GM23338 (cell line): ENCODE measurements at regions not wholly inside any gene's neighbourhood (a gene's known extent, or its start where the extent isn't known, plus 50 kb on each side); places are given as distances from the start of the nearest gene placed in this dataset.

Experiments
- ATAC-seq: fragments of 200-7000 bp; cut with Tn5 transposase; 3 replicates; pipeline ENCODE4 v1.9.1; 2020
- DNase-seq: peaks from one replicate; pipeline ENCODE4 v3.0.0-alpha.2; 2015; ENCODE audit warnings: low spot score
- H2AFZ ChIP-seq: fragments of 200-600 bp; sonication (generic); 2 replicates; pipeline ENCODE4 v1.8.0; 2016; ENCODE audit warnings: antibody characterized with exemption, mild to moderate bottlenecking, moderate library complexity
- H3F3A ChIP-seq: fragments of 200-600 bp; sonication (generic); replicated peaks from 2 replicates; pipeline ENCODE4 v1.8.0; 2017; ENCODE audit warnings: antibody characterized with exemption, mixed run types, low read depth
- H3K27ac ChIP-seq: fragments of 200-600 bp; sonication (generic); 2 replicates; pipeline ENCODE4 v1.6.1; 2016; ENCODE audit warnings: low read depth
- H3K27me3 ChIP-seq: fragments of 200-600 bp; sonication (generic); 2 replicates; pipeline ENCODE4 v1.8.0; 2016; ENCODE audit warnings: mild to moderate bottlenecking, mixed run types, moderate library complexity; ENCODE audit not compliant: insufficient read depth
- H3K36me3 ChIP-seq: fragments of 200-600 bp; sonication (generic); 2 replicates; pipeline ENCODE4 v1.8.0; 2016; ENCODE audit warnings: mild to moderate bottlenecking; ENCODE audit not compliant: insufficient read depth
- H3K4me1 ChIP-seq: fragments of 200-600 bp; sonication (generic); 2 replicates; pipeline ENCODE4 v1.8.0; 2016; ENCODE audit warnings: mild to moderate bottlenecking, moderate library complexity; ENCODE audit not compliant: insufficient read depth
- H3K4me2 ChIP-seq: fragments of 200-600 bp; sonication (generic); 2 replicates; pipeline ENCODE4 v1.7.1; 2017; ENCODE audit warnings: mixed run types
- H3K4me3 ChIP-seq: fragments of 200-600 bp; sonication (generic); 2 replicates; pipeline ENCODE4 v1.6.1; 2016; ENCODE audit warnings: mixed run types
- H3K79me2 ChIP-seq: fragments of 200-600 bp; sonication (generic); replicated peaks from 2 replicates; pipeline ENCODE4 v1.8.0; 2017; ENCODE audit warnings: mild to moderate bottlenecking; ENCODE audit not compliant: insufficient read depth
- H3K9me2 ChIP-seq: fragments of 200-600 bp; sonication (generic); 2 replicates; pipeline ENCODE4 v1.8.0; 2017; ENCODE audit not compliant: insufficient read depth
- H4K20me1 ChIP-seq: fragments of 200-600 bp; sonication (generic); replicated peaks from 2 replicates; pipeline ENCODE4 v1.8.0; 2017; ENCODE audit warnings: mild to moderate bottlenecking; ENCODE audit not compliant: insufficient read depth
- H3K27ac Mint-ChIP-seq: 2 replicates; pipeline ENCODE4 v1.8.0; 2020; ENCODE audit warnings: inconsistent platforms, mild to moderate bottlenecking, moderate library complexity, mixed read lengths
- H3K27me3 Mint-ChIP-seq: 3 replicates; pipeline ENCODE4 v1.8.0; 2022; ENCODE audit warnings: low read depth, mild to moderate bottlenecking, moderate library complexity, mixed read lengths, inconsistent platforms; ENCODE audit not compliant: insufficient read depth, poor library complexity
- H3K36me3 Mint-ChIP-seq: 3 replicates; pipeline ENCODE4 v1.8.0; 2021; ENCODE audit warnings: low read depth, mild to moderate bottlenecking, inconsistent platforms, moderate library complexity, mixed read lengths
- H3K4me1 Mint-ChIP-seq: 3 replicates; pipeline ENCODE4 v1.8.0; 2020; ENCODE audit warnings: mild to moderate bottlenecking, inconsistent platforms, mixed read lengths
- H3K4me3 Mint-ChIP-seq: 3 replicates; pipeline ENCODE4 v1.8.0; 2021; ENCODE audit warnings: moderate library complexity, mild to moderate bottlenecking, inconsistent platforms, mixed read lengths
- H3K9me3 Mint-ChIP-seq: 3 replicates; pipeline ENCODE4 v1.8.0; 2020; ENCODE audit warnings: moderate library complexity, mild to moderate bottlenecking, inconsistent platforms, mixed read lengths
- CREB1 ChIP-seq: fragments of 250-450 bp; sonication (Bioruptor Pico); IDR thresholded peaks from 2 replicates; pipeline ENCODE4 v1.5.0; 2020; ENCODE audit warnings: low read depth, mild to moderate bottlenecking, moderate library complexity
- EZH2 ChIP-seq: fragments of 200-600 bp; sonication (generic); IDR thresholded peaks from one replicate; pipeline ENCODE4 v1.8.0; 2017; ENCODE audit warnings: antibody characterized with exemption, mild to moderate bottlenecking, low read depth; ENCODE audit not compliant: unreplicated experiment
- EZH2phosphoT487 ChIP-seq: fragments of 200-600 bp; sonication (generic); IDR thresholded peaks from one replicate; pipeline ENCODE4 v1.8.1; 2018; ENCODE audit warnings: antibody characterized with exemption; ENCODE audit not compliant: unreplicated experiment
- JUNB ChIP-seq: IDR thresholded peaks from one replicate; pipeline ENCODE4 v1.6.1; 2016; ENCODE audit warnings: antibody characterized with exemption; ENCODE audit not compliant: unreplicated experiment
- NANOG ChIP-seq: IDR thresholded peaks from 2 replicates; pipeline ENCODE4 v1.6.1; 2016; ENCODE audit warnings: antibody characterized with exemption, borderline replicate concordance
- POLR2AphosphoS5 ChIP-seq: IDR thresholded peaks from 2 replicates; pipeline ENCODE4 v1.6.1; 2016; ENCODE audit warnings: antibody characterized with exemption, low read depth
- STAT1 ChIP-seq: IDR thresholded peaks from one replicate; pipeline ENCODE4 v1.6.1; 2016; ENCODE audit warnings: antibody characterized with exemption; ENCODE audit not compliant: unreplicated experiment
- ZNF114 ChIP-seq: fragments of 250-450 bp; sonication (Bioruptor Pico); IDR thresholded peaks from 2 replicates; pipeline ENCODE4 v1.5.0; 2020; ENCODE audit warnings: mild to moderate bottlenecking, moderate library complexity
- ZNF331 ChIP-seq: fragments of 250-450 bp; sonication (Bioruptor Pico); IDR thresholded peaks from 2 replicates; pipeline ENCODE4 v1.5.0; 2020; ENCODE audit warnings: low read depth, mild to moderate bottlenecking, moderate library complexity
- TF ChIP-seq, protein P1 (sequence below): IDR thresholded peaks from 2 replicates; pipeline ENCODE4 v1.6.1; 2016; ENCODE audit warnings: antibody characterized with exemption
- TF ChIP-seq, protein P2 (sequence below): IDR thresholded peaks from one replicate; pipeline ENCODE4 v1.6.1; 2018; ENCODE audit warnings: antibody characterized with exemption; ENCODE audit not compliant: unreplicated experiment
- TF ChIP-seq, protein P3 (sequence below), 2 experiments: fragments of 200-600 bp in 1 of 2; sonication (generic) in 1 of 2; conservative IDR thresholded peaks; 2 replicates each; pipeline versions ENCODE4 v1.5.1 to v1.6.1; 2016 to 2017; ENCODE audit warnings: antibody characterized with exemption in 2 of 2, low read depth in 2 of 2, mild to moderate bottlenecking in 2 of 2, moderate library complexity in 1 of 2
- TF ChIP-seq, protein P4 (sequence below): fragments of 250-450 bp; sonication (Bioruptor Pico); IDR thresholded peaks from 2 replicates; pipeline ENCODE4 v1.5.0; 2020; ENCODE audit warnings: mild to moderate bottlenecking, moderate library complexity

DNA sequence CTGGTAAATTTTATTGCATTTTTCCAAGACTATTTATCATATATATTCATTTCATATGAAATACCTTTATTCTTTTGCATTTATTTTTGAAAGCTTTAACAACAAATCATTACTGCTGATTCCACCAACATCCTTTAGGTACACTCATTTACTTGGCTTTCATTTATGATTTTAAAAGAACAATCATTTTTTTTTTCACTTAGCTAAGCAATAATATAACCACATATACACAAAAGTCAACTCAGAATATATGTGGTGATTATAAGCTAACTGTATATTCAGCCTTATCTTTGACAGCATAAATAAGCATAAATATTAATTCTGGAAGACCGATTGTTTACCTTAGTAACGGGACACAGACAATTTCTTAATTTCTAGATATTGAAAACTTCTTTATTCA, 458.6 kb upstream of the ZNF385D start:
- H3F3A ChIP-seq, result no peaks in the 10 kb centered on the region
- peaks cover 3% of the 10 kb centered on the region for H3K4me1 Mint-ChIP-seq
- no peaks in the 10 kb centered on the region; the same call in 2 of the 3 replicates for H3K9me3 Mint-ChIP-seq
- no peak overlapping the region for H3K27ac Mint-ChIP-seq
- H3K36me3 Mint-ChIP-seq, result no peaks in the 10 kb centered on the region; the same call in 2 of the 3 replicates
- no peak overlapping the region for H3K4me2 ChIP-seq
- ATAC-seq (no peak), DNase-seq (no peak)
- no peaks in the 10 kb centered on the region for H3K4me1 ChIP-seq
- 0 out of 2 replicates have a peak, but pooled peaks cover 4% of the 10 kb centered on the region for H3K9me2 ChIP-seq
- H3K79me2 ChIP-seq, result no peaks in the 10 kb centered on the region
- TF ChIP-seq, protein P1, sequence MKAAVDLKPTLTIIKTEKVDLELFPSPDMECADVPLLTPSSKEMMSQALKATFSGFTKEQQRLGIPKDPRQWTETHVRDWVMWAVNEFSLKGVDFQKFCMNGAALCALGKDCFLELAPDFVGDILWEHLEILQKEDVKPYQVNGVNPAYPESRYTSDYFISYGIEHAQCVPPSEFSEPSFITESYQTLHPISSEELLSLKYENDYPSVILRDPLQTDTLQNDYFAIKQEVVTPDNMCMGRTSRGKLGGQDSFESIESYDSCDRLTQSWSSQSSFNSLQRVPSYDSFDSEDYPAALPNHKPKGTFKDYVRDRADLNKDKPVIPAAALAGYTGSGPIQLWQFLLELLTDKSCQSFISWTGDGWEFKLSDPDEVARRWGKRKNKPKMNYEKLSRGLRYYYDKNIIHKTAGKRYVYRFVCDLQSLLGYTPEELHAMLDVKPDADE, result no peak
- TF ChIP-seq JUNB (no peak), ZNF331 (CRISPR knock-in tag) (no peak), EZH2phosphoT487 (no peak), ZNF114 (CRISPR knock-in tag) (no peak), EZH2 (no peak), NANOG (no peak), CREB1 (no peak), POLR2AphosphoS5 (no peak), STAT1 (no peak)
- TF ChIP-seq, protein P2, sequence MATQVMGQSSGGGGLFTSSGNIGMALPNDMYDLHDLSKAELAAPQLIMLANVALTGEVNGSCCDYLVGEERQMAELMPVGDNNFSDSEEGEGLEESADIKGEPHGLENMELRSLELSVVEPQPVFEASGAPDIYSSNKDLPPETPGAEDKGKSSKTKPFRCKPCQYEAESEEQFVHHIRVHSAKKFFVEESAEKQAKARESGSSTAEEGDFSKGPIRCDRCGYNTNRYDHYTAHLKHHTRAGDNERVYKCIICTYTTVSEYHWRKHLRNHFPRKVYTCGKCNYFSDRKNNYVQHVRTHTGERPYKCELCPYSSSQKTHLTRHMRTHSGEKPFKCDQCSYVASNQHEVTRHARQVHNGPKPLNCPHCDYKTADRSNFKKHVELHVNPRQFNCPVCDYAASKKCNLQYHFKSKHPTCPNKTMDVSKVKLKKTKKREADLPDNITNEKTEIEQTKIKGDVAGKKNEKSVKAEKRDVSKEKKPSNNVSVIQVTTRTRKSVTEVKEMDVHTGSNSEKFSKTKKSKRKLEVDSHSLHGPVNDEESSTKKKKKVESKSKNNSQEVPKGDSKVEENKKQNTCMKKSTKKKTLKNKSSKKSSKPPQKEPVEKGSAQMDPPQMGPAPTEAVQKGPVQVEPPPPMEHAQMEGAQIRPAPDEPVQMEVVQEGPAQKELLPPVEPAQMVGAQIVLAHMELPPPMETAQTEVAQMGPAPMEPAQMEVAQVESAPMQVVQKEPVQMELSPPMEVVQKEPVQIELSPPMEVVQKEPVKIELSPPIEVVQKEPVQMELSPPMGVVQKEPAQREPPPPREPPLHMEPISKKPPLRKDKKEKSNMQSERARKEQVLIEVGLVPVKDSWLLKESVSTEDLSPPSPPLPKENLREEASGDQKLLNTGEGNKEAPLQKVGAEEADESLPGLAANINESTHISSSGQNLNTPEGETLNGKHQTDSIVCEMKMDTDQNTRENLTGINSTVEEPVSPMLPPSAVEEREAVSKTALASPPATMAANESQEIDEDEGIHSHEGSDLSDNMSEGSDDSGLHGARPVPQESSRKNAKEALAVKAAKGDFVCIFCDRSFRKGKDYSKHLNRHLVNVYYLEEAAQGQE, result no peak
- TF ChIP-seq, protein P3, sequence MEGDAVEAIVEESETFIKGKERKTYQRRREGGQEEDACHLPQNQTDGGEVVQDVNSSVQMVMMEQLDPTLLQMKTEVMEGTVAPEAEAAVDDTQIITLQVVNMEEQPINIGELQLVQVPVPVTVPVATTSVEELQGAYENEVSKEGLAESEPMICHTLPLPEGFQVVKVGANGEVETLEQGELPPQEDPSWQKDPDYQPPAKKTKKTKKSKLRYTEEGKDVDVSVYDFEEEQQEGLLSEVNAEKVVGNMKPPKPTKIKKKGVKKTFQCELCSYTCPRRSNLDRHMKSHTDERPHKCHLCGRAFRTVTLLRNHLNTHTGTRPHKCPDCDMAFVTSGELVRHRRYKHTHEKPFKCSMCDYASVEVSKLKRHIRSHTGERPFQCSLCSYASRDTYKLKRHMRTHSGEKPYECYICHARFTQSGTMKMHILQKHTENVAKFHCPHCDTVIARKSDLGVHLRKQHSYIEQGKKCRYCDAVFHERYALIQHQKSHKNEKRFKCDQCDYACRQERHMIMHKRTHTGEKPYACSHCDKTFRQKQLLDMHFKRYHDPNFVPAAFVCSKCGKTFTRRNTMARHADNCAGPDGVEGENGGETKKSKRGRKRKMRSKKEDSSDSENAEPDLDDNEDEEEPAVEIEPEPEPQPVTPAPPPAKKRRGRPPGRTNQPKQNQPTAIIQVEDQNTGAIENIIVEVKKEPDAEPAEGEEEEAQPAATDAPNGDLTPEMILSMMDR (conservative IDR thresholded peaks at IDR 0.05; ENCODE audit: low read depth in 2 of 2), result no peak
- TF ChIP-seq, protein P4, sequence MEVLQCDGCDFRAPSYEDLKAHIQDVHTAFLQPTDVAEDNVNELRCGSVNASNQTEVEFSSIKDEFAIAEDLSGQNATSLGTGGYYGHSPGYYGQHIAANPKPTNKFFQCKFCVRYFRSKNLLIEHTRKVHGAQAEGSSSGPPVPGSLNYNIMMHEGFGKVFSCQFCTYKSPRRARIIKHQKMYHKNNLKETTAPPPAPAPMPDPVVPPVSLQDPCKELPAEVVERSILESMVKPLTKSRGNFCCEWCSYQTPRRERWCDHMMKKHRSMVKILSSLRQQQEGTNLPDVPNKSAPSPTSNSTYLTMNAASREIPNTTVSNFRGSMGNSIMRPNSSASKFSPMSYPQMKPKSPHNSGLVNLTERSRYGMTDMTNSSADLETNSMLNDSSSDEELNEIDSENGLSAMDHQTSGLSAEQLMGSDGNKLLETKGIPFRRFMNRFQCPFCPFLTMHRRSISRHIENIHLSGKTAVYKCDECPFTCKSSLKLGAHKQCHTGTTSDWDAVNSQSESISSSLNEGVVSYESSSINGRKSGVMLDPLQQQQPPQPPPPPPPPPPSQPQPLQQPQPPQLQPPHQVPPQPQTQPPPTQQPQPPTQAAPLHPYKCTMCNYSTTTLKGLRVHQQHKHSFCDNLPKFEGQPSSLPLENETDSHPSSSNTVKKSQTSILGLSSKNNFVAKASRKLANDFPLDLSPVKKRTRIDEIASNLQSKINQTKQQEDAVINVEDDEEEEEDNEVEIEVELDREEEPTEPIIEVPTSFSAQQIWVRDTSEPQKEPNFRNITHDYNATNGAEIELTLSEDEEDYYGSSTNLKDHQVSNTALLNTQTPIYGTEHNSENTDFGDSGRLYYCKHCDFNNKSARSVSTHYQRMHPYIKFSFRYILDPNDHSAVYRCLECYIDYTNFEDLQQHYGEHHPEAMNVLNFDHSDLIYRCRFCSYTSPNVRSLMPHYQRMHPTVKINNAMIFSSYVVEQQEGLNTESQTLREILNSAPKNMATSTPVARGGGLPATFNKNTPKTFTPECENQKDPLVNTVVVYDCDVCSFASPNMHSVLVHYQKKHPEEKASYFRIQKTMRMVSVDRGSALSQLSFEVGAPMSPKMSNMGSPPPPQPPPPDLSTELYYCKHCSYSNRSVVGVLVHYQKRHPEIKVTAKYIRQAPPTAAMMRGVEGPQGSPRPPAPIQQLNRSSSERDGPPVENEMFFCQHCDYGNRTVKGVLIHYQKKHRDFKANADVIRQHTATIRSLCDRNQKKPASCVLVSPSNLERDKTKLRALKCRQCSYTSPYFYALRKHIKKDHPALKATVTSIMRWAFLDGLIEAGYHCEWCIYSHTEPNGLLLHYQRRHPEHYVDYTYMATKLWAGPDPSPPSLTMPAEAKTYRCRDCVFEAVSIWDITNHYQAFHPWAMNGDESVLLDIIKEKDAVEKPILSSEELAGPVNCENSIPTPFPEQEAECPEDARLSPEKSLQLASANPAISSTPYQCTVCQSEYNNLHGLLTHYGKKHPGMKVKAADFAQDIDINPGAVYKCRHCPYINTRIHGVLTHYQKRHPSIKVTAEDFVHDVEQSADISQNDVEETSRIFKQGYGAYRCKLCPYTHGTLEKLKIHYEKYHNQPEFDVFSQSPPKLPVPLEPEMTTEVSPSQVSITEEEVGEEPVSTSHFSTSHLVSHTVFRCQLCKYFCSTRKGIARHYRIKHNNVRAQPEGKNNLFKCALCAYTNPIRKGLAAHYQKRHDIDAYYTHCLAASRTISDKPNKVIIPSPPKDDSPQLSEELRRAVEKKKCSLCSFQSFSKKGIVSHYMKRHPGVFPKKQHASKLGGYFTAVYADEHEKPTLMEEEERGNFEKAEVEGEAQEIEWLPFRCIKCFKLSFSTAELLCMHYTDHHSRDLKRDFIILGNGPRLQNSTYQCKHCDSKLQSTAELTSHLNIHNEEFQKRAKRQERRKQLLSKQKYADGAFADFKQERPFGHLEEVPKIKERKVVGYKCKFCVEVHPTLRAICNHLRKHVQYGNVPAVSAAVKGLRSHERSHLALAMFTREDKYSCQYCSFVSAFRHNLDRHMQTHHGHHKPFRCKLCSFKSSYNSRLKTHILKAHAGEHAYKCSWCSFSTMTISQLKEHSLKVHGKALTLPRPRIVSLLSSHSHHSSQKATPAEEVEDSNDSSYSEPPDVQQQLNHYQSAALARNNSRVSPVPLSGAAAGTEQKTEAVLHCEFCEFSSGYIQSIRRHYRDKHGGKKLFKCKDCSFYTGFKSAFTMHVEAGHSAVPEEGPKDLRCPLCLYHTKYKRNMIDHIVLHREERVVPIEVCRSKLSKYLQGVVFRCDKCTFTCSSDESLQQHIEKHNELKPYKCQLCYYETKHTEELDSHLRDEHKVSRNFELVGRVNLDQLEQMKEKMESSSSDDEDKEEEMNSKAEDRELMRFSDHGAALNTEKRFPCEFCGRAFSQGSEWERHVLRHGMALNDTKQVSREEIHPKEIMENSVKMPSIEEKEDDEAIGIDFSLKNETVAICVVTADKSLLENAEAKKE (CRISPR knock-in tag), result no peak
- H3K36me3 ChIP-seq, result no peaks in the 10 kb centered on the region
- no peak overlapping the region for H3K4me3 Mint-ChIP-seq
- H3K4me3 ChIP-seq, result no peak overlapping the region
- no peaks in the 10 kb centered on the region for H4K20me1 ChIP-seq
- no peaks in the 10 kb centered on the region for H3K27me3 ChIP-seq
- peaks cover 2% of the 10 kb centered on the region for H3K27me3 Mint-ChIP-seq
- H2AFZ ChIP-seq, result no peak overlapping the region
- H3K27ac ChIP-seq, result no peak overlapping the region
